Small intestine (tissue), 7 donors: ENCODE measurements at regions not wholly inside any gene's neighbourhood (a gene's known extent, or its start where the extent isn't known, plus 50 kb on each side); places are given as distances from the start of the nearest gene placed in this dataset.

Experiments
- DNase-seq, 2 donors: peaks; one replicate each; pipeline versions ENCODE4 v3.0.0 to v3.0.0-alpha.2; 2013
- FAIRE-seq: peaks from 2 replicates; lab custom pipeline; 2012; peaks lifted over from hg19 to GRCh38; lab: Jason Lieb, UNC
- H3K27ac ChIP-seq, 3 donors: one replicate each; pipeline ENCODE4 v1.5.1; 2013; ENCODE audit warnings: low read length in 2 of 3, mild to moderate bottlenecking in 2 of 3, control low read depth in 1 of 3, inconsistent platforms in 1 of 3, low read depth in 1 of 3, moderate library complexity in 1 of 3
- H3K27me3 ChIP-seq, 3 donors: one replicate each; pipeline ENCODE4 v1.6.1; 2013; ENCODE audit warnings: low read length in 3 of 3, inconsistent platforms in 1 of 3; ENCODE audit not compliant: control insufficient read depth in 3 of 3, insufficient read depth in 3 of 3
- H3K36me3 ChIP-seq, 3 donors: one replicate each; pipeline ENCODE4 v1.6.1; 2013; ENCODE audit warnings: low read length in 3 of 3, inconsistent platforms in 1 of 3, low read depth in 1 of 3, mild to moderate bottlenecking in 1 of 3, moderate library complexity in 1 of 3; ENCODE audit not compliant: control insufficient read depth in 3 of 3, insufficient read depth in 2 of 3
- H3K4me1 ChIP-seq, 3 donors: one replicate each; pipeline ENCODE4 v1.6.1; 2013; ENCODE audit warnings: low read length in 2 of 3, inconsistent platforms in 1 of 3, low read depth in 1 of 3, mild to moderate bottlenecking in 1 of 3, moderate library complexity in 1 of 3; ENCODE audit not compliant: control insufficient read depth in 3 of 3, insufficient read depth in 2 of 3
- H3K4me3 ChIP-seq, 3 donors: one replicate each; pipeline ENCODE4 v1.5.1; 2013; ENCODE audit warnings: low read length in 3 of 3, control low read depth in 1 of 3, inconsistent platforms in 1 of 3, low read depth in 1 of 3, mild to moderate bottlenecking in 1 of 3, moderate library complexity in 1 of 3
- H3K9me3 ChIP-seq, 2 donors: one replicate each; pipeline ENCODE4 v1.6.1; 2013; ENCODE audit warnings: low read depth in 1 of 2, low read length in 1 of 2; ENCODE audit not compliant: control insufficient read depth in 2 of 2, insufficient read depth in 1 of 2
- WGBS, 3 donors: extraction: QIAGEN DNeasy Blood & Tissue Kit; methylation state at CpG; one replicate each; pipeline ENCODE4 v1.1.7; 2013; 5-methylcytosine and 5-hydroxymethylcytosine counted together
- donor health status: healthy with polysubstance abuse.
- donor health status: control.
- donor health status: control.
- donor health status: Bipolar disorder and iron deficiency.
- donor health status: healthy.

GRCh38 chr10:107900131-107900530, 735.6 kb upstream of the SORCS1 start:
- Histone ChIP-seq H3K9me3 (no peaks in the 10 kb centered on the region), H3K4me1 (no peaks in the 10 kb centered on the region), H3K4me3 (no peak overlapping the region), H3K36me3 (no peaks in the 10 kb centered on the region), H3K27ac (no peak overlapping the region), H3K27me3 (no peaks in the 10 kb centered on the region)
- 85 to 87% (median 85%) methylated on average over 5 of the region's 5 CpGs for WGBS, 3 donors
- DNase-seq (no peak), FAIRE-seq (no peak)

GRCh38 chr10:107899502-107900062, 735.1 kb upstream of the SORCS1 start:
- no peak overlapping the region for H3K4me3 ChIP-seq
- FAIRE-seq (no peak), DNase-seq (no peak)
- WGBS, 3 donors: 60 to 71% (median 66%) methylated on average over 4 of the region's 4 CpGs
- no peak overlapping the region for H3K27ac ChIP-seq
- H3K9me3 ChIP-seq: no peaks in the 10 kb centered on the region
- no peaks in the 10 kb centered on the region for H3K27me3 ChIP-seq
- no peaks in the 10 kb centered on the region for H3K36me3 ChIP-seq
- no peaks in the 10 kb centered on the region for H3K4me1 ChIP-seq

GRCh38 chr10:107899075-107899474, 734.6 kb upstream of the SORCS1 start:
- no peaks in the 10 kb centered on the region for H3K27me3 ChIP-seq
- 85 to 90% (median 88%) methylated on average over 4 of the region's 4 CpGs for WGBS, 3 donors
- H3K9me3 ChIP-seq: no peaks in the 10 kb centered on the region
- no peaks in the 10 kb centered on the region for H3K36me3 ChIP-seq
- H3K4me1 ChIP-seq: no peaks in the 10 kb centered on the region
- H3K27ac ChIP-seq: no peak overlapping the region
- DNase-seq (no peak), FAIRE-seq (no peak)
- no peak overlapping the region for H3K4me3 ChIP-seq

GRCh38 chr10:107898392-107898791, 733.9 kb upstream of the SORCS1 start:
- WGBS, 3 donors: 56 to 73% (median 61%) methylated on average over 4 of the region's 4 CpGs
- no peak for FAIRE-seq

GRCh38 chr10:107894516-107894915, 730.0 kb upstream of the SORCS1 start:
- no peak overlapping the region for H3K4me3 ChIP-seq
- no peak for DNase-seq
- H3K4me1 ChIP-seq: no peaks in the 10 kb centered on the region
- 38 to 60% (median 58%) methylated on average over 4 of the region's 4 CpGs for WGBS, 3 donors
- no peaks in the 10 kb centered on the region for H3K9me3 ChIP-seq
- H3K27me3 ChIP-seq: no peaks in the 10 kb centered on the region
- no peaks in the 10 kb centered on the region for H3K36me3 ChIP-seq
- no peak for FAIRE-seq
- H3K27ac ChIP-seq: no peak overlapping the region

More at GRCh38 chr10:107898392-107898791, 733.9 kb upstream of the SORCS1 start:
- H3K9me3 ChIP-seq: no peaks in the 10 kb centered on the region
- H3K27me3 ChIP-seq: no peaks in the 10 kb centered on the region
- H3K4me3 ChIP-seq: no peak overlapping the region
- no peaks in the 10 kb centered on the region for H3K4me1 ChIP-seq
- H3K27ac ChIP-seq: no peak overlapping the region
- no peak for DNase-seq
- H3K36me3 ChIP-seq: no peaks in the 10 kb centered on the region

- FAIRE-seq: no peak
- no peak overlapping the region for H3K4me3 ChIP-seq
- WGBS, 3 donors: 28 to 44% (median 32%) methylated on average over 2 of the region's 2 CpGs
Measured at GRCh38 chr10:107889105-107889504, 724.6 kb upstream of the SORCS1 start.

GRCh38 chr10:107880185-107880584, 715.7 kb upstream of the SORCS1 start:
- WGBS, 3 donors: 80 to 82% (median 81%) methylated on average over 2 of the region's 2 CpGs
- Histone ChIP-seq H3K9me3 (peaks cover 1 to 18% of the 10 kb centered on the region in 2 donors), H3K4me1 (no peaks in the 10 kb centered on the region), H3K4me3 (no peak overlapping the region), H3K27me3 (no peaks in the 10 kb centered on the region), H3K27ac (no peak overlapping the region), H3K36me3 (no peaks in the 10 kb centered on the region)
- FAIRE-seq (no peak), DNase-seq (no peak)

More at GRCh38 chr10:107889105-107889504, 724.6 kb upstream of the SORCS1 start:
- H3K36me3 ChIP-seq: no peaks in the 10 kb centered on the region
- H3K27me3 ChIP-seq: no peaks in the 10 kb centered on the region
- H3K27ac ChIP-seq: no peak overlapping the region
- DNase-seq: no peak
- H3K9me3 ChIP-seq: no peaks in the 10 kb centered on the region
- H3K4me1 ChIP-seq: no peaks in the 10 kb centered on the region

- FAIRE-seq: no peak
- WGBS, 3 donors: 79 to 90% (median 86%) methylated on average over 3 of the region's 3 CpGs
- DNase-seq: no peak
- no peaks in the 10 kb centered on the region for H3K36me3 ChIP-seq
- no peak overlapping the region for H3K4me3 ChIP-seq
- H3K9me3 ChIP-seq: peaks cover 0 to 4% of the 10 kb centered on the region in 2 donors
- no peak overlapping the region for H3K27ac ChIP-seq
- H3K4me1 ChIP-seq: no peaks in the 10 kb centered on the region
- H3K27me3 ChIP-seq: no peaks in the 10 kb centered on the region
Measured at GRCh38 chr10:107873007-107873406, 708.5 kb upstream of the SORCS1 start.

- FAIRE-seq (no peak), DNase-seq (no peak)
- 71 to 73% (median 72%) methylated on average over 6 of the region's 6 CpGs for WGBS, 3 donors
- Histone ChIP-seq H3K4me1 (no peaks in the 10 kb centered on the region), H3K27ac (no peak overlapping the region), H3K9me3 (no peaks in the 10 kb centered on the region), H3K27me3 (no peaks in the 10 kb centered on the region), H3K36me3 (no peaks in the 10 kb centered on the region), H3K4me3 (no peak overlapping the region)
Measured at GRCh38 chr10:107865691-107866090, 701.2 kb upstream of the SORCS1 start.
